ENCODE measurements at regions not wholly inside any gene's neighbourhood (a gene's known extent, or its start where the extent isn't known, plus 50 kb on each side); places are given as distances from the start of the nearest gene placed in this dataset.

DNA sequence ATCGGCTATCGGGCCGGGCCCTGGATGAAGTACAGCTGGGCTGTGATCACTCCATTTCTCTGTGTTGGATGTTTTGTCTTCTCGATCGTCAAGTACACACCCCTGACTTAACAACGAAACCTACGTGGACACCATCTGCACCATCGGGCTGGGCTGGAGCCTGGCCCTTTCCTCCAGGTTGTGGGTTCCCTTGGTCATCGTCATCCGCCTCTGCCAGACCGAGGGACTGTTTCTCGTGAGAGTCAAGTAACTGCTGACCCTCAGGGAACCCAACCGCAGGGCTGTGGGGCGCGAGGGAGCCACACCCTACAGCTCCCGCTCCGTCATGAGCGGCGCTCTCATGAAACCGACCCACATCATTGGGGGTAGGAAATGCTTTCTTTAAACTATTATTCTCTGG, 842.4 kb upstream of the TMPRSS15 start:
- TF ChIP-seq, protein P1, sequence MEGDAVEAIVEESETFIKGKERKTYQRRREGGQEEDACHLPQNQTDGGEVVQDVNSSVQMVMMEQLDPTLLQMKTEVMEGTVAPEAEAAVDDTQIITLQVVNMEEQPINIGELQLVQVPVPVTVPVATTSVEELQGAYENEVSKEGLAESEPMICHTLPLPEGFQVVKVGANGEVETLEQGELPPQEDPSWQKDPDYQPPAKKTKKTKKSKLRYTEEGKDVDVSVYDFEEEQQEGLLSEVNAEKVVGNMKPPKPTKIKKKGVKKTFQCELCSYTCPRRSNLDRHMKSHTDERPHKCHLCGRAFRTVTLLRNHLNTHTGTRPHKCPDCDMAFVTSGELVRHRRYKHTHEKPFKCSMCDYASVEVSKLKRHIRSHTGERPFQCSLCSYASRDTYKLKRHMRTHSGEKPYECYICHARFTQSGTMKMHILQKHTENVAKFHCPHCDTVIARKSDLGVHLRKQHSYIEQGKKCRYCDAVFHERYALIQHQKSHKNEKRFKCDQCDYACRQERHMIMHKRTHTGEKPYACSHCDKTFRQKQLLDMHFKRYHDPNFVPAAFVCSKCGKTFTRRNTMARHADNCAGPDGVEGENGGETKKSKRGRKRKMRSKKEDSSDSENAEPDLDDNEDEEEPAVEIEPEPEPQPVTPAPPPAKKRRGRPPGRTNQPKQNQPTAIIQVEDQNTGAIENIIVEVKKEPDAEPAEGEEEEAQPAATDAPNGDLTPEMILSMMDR (IDR thresholded peaks at IDR 0.05): no peak
- TF ChIP-seq POLR2A (IDR thresholded peaks at IDR 0.05): no peak
